Mesenchymal stem cell (in vitro differentiated cells and primary cell): ENCODE measurements at regions not wholly inside any gene's neighbourhood (a gene's known extent, or its start where the extent isn't known, plus 50 kb on each side); places are given as distances from the start of the nearest gene placed in this dataset.
"Not testable (repeated sequence)": the region's sequence is repeated elsewhere in the genome, so short reads cannot be mapped to it uniquely, and the experiment has no call there.

Experiments used
- DNase-seq: peaks from one replicate; pipeline ENCODE4 v3.0.0-alpha.2; 2013
- H2AFZ ChIP-seq: one replicate; pipeline ENCODE4 v1.6.1; 2013; ENCODE audit warnings: low read depth, mild to moderate bottlenecking, control low read depth, inconsistent platforms, low read length, moderate library complexity
- H2AK5ac ChIP-seq: 2 replicates; pipeline ENCODE4 v1.6.1; 2013; ENCODE audit warnings: low read length, moderate library complexity, mild to moderate bottlenecking, inconsistent platforms; ENCODE audit not compliant: severe bottlenecking
- H2BK120ac ChIP-seq: one replicate; pipeline ENCODE4 v1.6.1; 2013; ENCODE audit warnings: low read depth, mild to moderate bottlenecking, inconsistent platforms, low read length, moderate library complexity
- H2BK12ac ChIP-seq, 2 experiments: one replicate each; pipeline ENCODE4 v1.6.1; 2013; ENCODE audit warnings: inconsistent platforms in 2 of 2, low read length in 2 of 2, mild to moderate bottlenecking in 2 of 2, moderate library complexity in 2 of 2, control low read depth in 1 of 2
- H2BK15ac ChIP-seq: one replicate; pipeline ENCODE4 v1.6.1; 2013; ENCODE audit warnings: mild to moderate bottlenecking, low read depth, inconsistent platforms; ENCODE audit not compliant: poor library complexity, severe bottlenecking
- H2BK5ac ChIP-seq: 2 replicates; pipeline ENCODE4 v1.6.1; 2013; ENCODE audit warnings: low read depth, mild to moderate bottlenecking, low read length, control low read depth, inconsistent platforms; ENCODE audit not compliant: poor library complexity, severe bottlenecking
- H3K14ac ChIP-seq, 2 experiments: one replicate each; pipeline ENCODE4 v1.6.1; 2013; ENCODE audit warnings: inconsistent platforms in 2 of 2, low read length in 2 of 2, control low read depth in 1 of 2, mild to moderate bottlenecking in 1 of 2, moderate library complexity in 1 of 2
- H3K18ac ChIP-seq, 2 experiments: one replicate each; pipeline ENCODE4 v1.6.1; 2013; ENCODE audit warnings: inconsistent platforms in 2 of 2, low read length in 2 of 2, control low read depth in 1 of 2, low read depth in 1 of 2, mild to moderate bottlenecking in 1 of 2
- H3K23ac ChIP-seq, 2 experiments: one replicate each; pipeline ENCODE4 v1.6.1; 2013; ENCODE audit warnings: inconsistent platforms in 2 of 2, low read length in 2 of 2, mild to moderate bottlenecking in 2 of 2, moderate library complexity in 2 of 2, control low read depth in 1 of 2
- H3K27ac ChIP-seq: 2 replicates; pipeline ENCODE4 v1.5.1; 2013; ENCODE audit warnings: mild to moderate bottlenecking, moderate library complexity, low read length, control low read depth, inconsistent platforms; ENCODE audit not compliant: poor library complexity, severe bottlenecking
- H3K27me3 ChIP-seq, 2 experiments: 2 replicates each; pipeline versions ENCODE4 v1.6.1 to v1.7.0; 2013; ENCODE audit warnings: low read length in 2 of 2, mild to moderate bottlenecking in 2 of 2, moderate library complexity in 2 of 2, control low read depth in 1 of 2, inconsistent platforms in 1 of 2; ENCODE audit not compliant: control insufficient read depth in 1 of 2, insufficient read depth in 1 of 2
- H3K36me3 ChIP-seq, 2 experiments: 2 replicates each; pipeline versions ENCODE4 v1.6.1 to v1.7.0; 2013; ENCODE audit warnings: low read length in 2 of 2, control low read depth in 1 of 2, inconsistent platforms in 1 of 2, low read depth in 1 of 2, mild to moderate bottlenecking in 1 of 2; ENCODE audit not compliant: insufficient read depth in 2 of 2, control insufficient read depth in 1 of 2
- H3K4ac ChIP-seq, 2 experiments: one replicate each; pipeline ENCODE4 v1.6.1; 2013; ENCODE audit warnings: inconsistent platforms in 2 of 2, low read length in 2 of 2, mild to moderate bottlenecking in 2 of 2, moderate library complexity in 2 of 2, control low read depth in 1 of 2, low read depth in 1 of 2
- H3K4me1 ChIP-seq: 2 replicates; pipeline ENCODE4 v1.6.1; 2013; ENCODE audit warnings: low read depth, low read length, control low read depth; ENCODE audit not compliant: control insufficient read depth, insufficient read depth
- H3K4me2 ChIP-seq: 2 replicates; pipeline ENCODE4 v1.6.1; 2013; ENCODE audit warnings: low read length, mild to moderate bottlenecking, inconsistent platforms; ENCODE audit not compliant: poor library complexity, severe bottlenecking
- H3K4me3 ChIP-seq, 2 experiments: 2 replicates each; pipeline versions ENCODE4 v1.5.1 to v1.7.0; 2013; ENCODE audit warnings: low read length in 2 of 2, mild to moderate bottlenecking in 2 of 2, control low read depth in 1 of 2, low read depth in 1 of 2; ENCODE audit not compliant: insufficient read depth in 1 of 2
- H3K79me1 ChIP-seq: replicated peaks from 2 replicates; pipeline ENCODE4 v1.6.1; 2013; ENCODE audit warnings: mild to moderate bottlenecking, control low read depth, low read length, inconsistent platforms; ENCODE audit not compliant: poor library complexity, severe bottlenecking
- H3K9ac ChIP-seq: 2 replicates; pipeline ENCODE4 v1.7.0; 2013; ENCODE audit warnings: mild to moderate bottlenecking, low read length, moderate library complexity
- H3K9me3 ChIP-seq: 2 replicates; pipeline ENCODE4 v1.7.0; 2013; ENCODE audit warnings: mild to moderate bottlenecking, low read length; ENCODE audit not compliant: control insufficient read depth
- H4K8ac ChIP-seq: one replicate; pipeline ENCODE4 v1.6.1; 2013; ENCODE audit warnings: inconsistent platforms, mild to moderate bottlenecking, low read length, moderate library complexity
- H4K91ac ChIP-seq: one replicate; pipeline ENCODE4 v1.6.1; 2013; ENCODE audit warnings: mild to moderate bottlenecking, low read length, inconsistent platforms
- WGBS: methylation state at CpG from one replicate; pipeline ENCODE4 v1.1.7; 2013; ENCODE audit warnings: mixed read lengths; 5-methylcytosine and 5-hydroxymethylcytosine counted together

GRCh38 chr9:100731557-100731956 lies 153.7 kb downstream of the CAVIN4 start:
- H3K4me2 ChIP-seq, result no peak overlapping the region
- H3K27ac ChIP-seq, result no peak overlapping the region
- no peak overlapping the region for H2BK15ac ChIP-seq
- H2BK12ac ChIP-seq, result no peak overlapping the region
- H3K36me3 ChIP-seq, result no peaks in the 10 kb centered on the region
- peaks cover 6% of the 10 kb centered on the region for H3K9me3 ChIP-seq
- H4K8ac ChIP-seq, result no peak overlapping the region
- 94% methylated on average over 11 of the region's 11 CpGs for WGBS
- H2BK5ac ChIP-seq, result no peak overlapping the region
- no peak overlapping the region for H3K18ac ChIP-seq
- no peak for DNase-seq
- H3K4me3 ChIP-seq, result no peak overlapping the region
- H2AK5ac ChIP-seq, result no peak overlapping the region
- H2BK120ac ChIP-seq, result no peak overlapping the region
- H3K4ac ChIP-seq, result no peak overlapping the region
- H2AFZ ChIP-seq, result no peak overlapping the region
- no peaks in the 10 kb centered on the region for H3K27me3 ChIP-seq
- no peak overlapping the region for H3K9ac ChIP-seq
- no peak overlapping the region for H3K23ac ChIP-seq
- H3K79me1 ChIP-seq, result no peaks in the 10 kb centered on the region
- no peak overlapping the region for H4K91ac ChIP-seq
- H3K4me1 ChIP-seq, result no peaks in the 10 kb centered on the region
- no peak overlapping the region for H3K14ac ChIP-seq

- H3K36me3 ChIP-seq, result no peaks in the 10 kb centered on the region
- no peak overlapping the region for H2BK12ac ChIP-seq
- no peak overlapping the region for H3K18ac ChIP-seq
- peaks cover 10% of the 10 kb centered on the region for H3K9me3 ChIP-seq
- H3K79me1 ChIP-seq, result no peaks in the 10 kb centered on the region
- DNase-seq, result no peak
- no peak overlapping the region for H2AK5ac ChIP-seq
- no peak overlapping the region for H3K14ac ChIP-seq
- H3K4ac ChIP-seq, result no peak overlapping the region
- no peaks in the 10 kb centered on the region for H3K27me3 ChIP-seq
- 61% methylated on average over 2 of the region's 2 CpGs for WGBS
- H3K27ac ChIP-seq, result no peak overlapping the region
- no peak overlapping the region for H2BK15ac ChIP-seq
- H4K91ac ChIP-seq, result no peak overlapping the region
- H3K9ac ChIP-seq, result no peak overlapping the region
- H4K8ac ChIP-seq, result no peak overlapping the region
- H3K4me2 ChIP-seq, result no peak overlapping the region
- H3K23ac ChIP-seq, result no peak overlapping the region
- H3K4me1 ChIP-seq, result no peaks in the 10 kb centered on the region
- no peak overlapping the region for H2BK120ac ChIP-seq
- no peak overlapping the region for H3K4me3 ChIP-seq
- H2AFZ ChIP-seq, result no peak overlapping the region
- no peak overlapping the region for H2BK5ac ChIP-seq
Observed at GRCh38 chr9:100739208-100739607, 161.3 kb downstream of the CAVIN4 start.

GRCh38 chr9:100739666-100740065 lies 161.8 kb downstream of the CAVIN4 start:
- Histone ChIP-seq H2BK15ac (no peak overlapping the region), H2AFZ (no peak overlapping the region), H3K79me1 (no peaks in the 10 kb centered on the region), H3K27me3 (no peaks in the 10 kb centered on the region), H3K9me3 (peaks cover 10% of the 10 kb centered on the region), H3K4me1 (no peaks in the 10 kb centered on the region), H3K23ac (no peak overlapping the region), H3K18ac (no peak overlapping the region), H4K8ac (no peak overlapping the region), H3K14ac (no peak overlapping the region), H2AK5ac (no peak overlapping the region), H3K27ac (no peak overlapping the region), H2BK120ac (no peak overlapping the region), H3K4me2 (no peak overlapping the region), H3K4me3 (no peak overlapping the region), H2BK5ac (no peak overlapping the region), H3K9ac (no peak overlapping the region), H3K4ac (no peak overlapping the region), H3K36me3 (no peaks in the 10 kb centered on the region), H2BK12ac (no peak overlapping the region), H4K91ac (no peak overlapping the region)
- DNase-seq, result no peak
- WGBS, result 73% methylated on average over 5 of the region's 5 CpGs

- H3K9ac ChIP-seq, H3K27me3 ChIP-seq, H2BK12ac ChIP-seq, H3K4me1 ChIP-seq, DNase-seq, H2AFZ ChIP-seq, H3K79me1 ChIP-seq, H2BK15ac ChIP-seq, H2AK5ac ChIP-seq, H4K8ac ChIP-seq, H3K9me3 ChIP-seq, H3K14ac ChIP-seq, H4K91ac ChIP-seq, H3K4me3 ChIP-seq, H2BK5ac ChIP-seq, H2BK120ac ChIP-seq, H3K23ac ChIP-seq, H3K18ac ChIP-seq, H3K4ac ChIP-seq, H3K36me3 ChIP-seq, H3K4me2 ChIP-seq, H3K27ac ChIP-seq: not testable (repeated sequence)
- 75% methylated on average over 3 of the region's 4 CpGs for WGBS
Observed at GRCh38 chr9:100748930-100749329, 171.1 kb downstream of the CAVIN4 start.
